H1 (cell line): ENCODE measurements at regions not wholly inside any gene's neighbourhood (a gene's known extent, or its start where the extent isn't known, plus 50 kb on each side); places are given as distances from the start of the nearest gene placed in this dataset.

Experiments used
- ATF3 ChIP-seq: IDR thresholded peaks from 2 replicates; pipeline ENCODE4 v1.6.1; 2011; ENCODE audit warnings: low read depth, mild to moderate bottlenecking, low read length; ENCODE audit not compliant: insufficient read depth
- CTCF ChIP-seq, 3 experiments: IDR thresholded peaks; 1 replicate in 2 of 3; 2 replicates in 1 of 3; pipeline versions ENCODE4 v1.5.1 to v1.6.1; 2011; ENCODE audit warnings: low read length in 3 of 3, mild to moderate bottlenecking in 3 of 3, inconsistent platforms in 2 of 3, low read depth in 1 of 3, moderate library complexity in 1 of 3; ENCODE audit not compliant: insufficient read depth in 1 of 3; ENCODE audit errors: control extremely low read depth in 1 of 3
- EGR1 ChIP-seq: IDR thresholded peaks from 2 replicates; pipeline ENCODE4 v1.6.1; 2011; ENCODE audit warnings: low read depth, low read length, borderline replicate concordance
- EP300 ChIP-seq, 2 experiments: IDR thresholded peaks; 1 replicate in 1 of 2; 2 replicates in 1 of 2; pipeline ENCODE4 v1.6.1; 2011 to 2012; ENCODE audit warnings: low read depth in 2 of 2, low read length in 2 of 2, mild to moderate bottlenecking in 2 of 2, borderline replicate concordance in 1 of 2, inconsistent platforms in 1 of 2, moderate library complexity in 1 of 2
- EZH2 ChIP-seq: fragments of 200-600 bp; sonication (generic); IDR thresholded peaks from 2 replicates; pipeline ENCODE4 v1.7.1; 2012; ENCODE audit warnings: low read depth, mild to moderate bottlenecking, moderate library complexity, low read length, inconsistent platforms; ENCODE audit not compliant: severe bottlenecking
- MAX ChIP-seq: IDR thresholded peaks from 2 replicates; pipeline ENCODE4 v1.6.1; 2012; ENCODE audit warnings: inconsistent platforms
- POLR2A ChIP-seq, 2 experiments: IDR thresholded peaks; 1 replicate in 1 of 2; 2 replicates in 1 of 2; pipeline ENCODE4 v1.6.1; 2011; ENCODE audit warnings: low read depth in 2 of 2, low read length in 2 of 2, mild to moderate bottlenecking in 2 of 2; ENCODE audit errors: control extremely low read depth in 1 of 2
- RBBP5 ChIP-seq: IDR thresholded peaks from 2 replicates; pipeline ENCODE4 v1.7.1; 2012; ENCODE audit warnings: low read depth, mild to moderate bottlenecking, inconsistent platforms, low read length, moderate library complexity, borderline replicate concordance
- SP2 ChIP-seq: IDR thresholded peaks from 2 replicates; pipeline ENCODE4 v1.6.1; 2012; ENCODE audit warnings: mild to moderate bottlenecking, low read length, inconsistent platforms
- TBP ChIP-seq: IDR thresholded peaks from 2 replicates; pipeline ENCODE4 v1.6.1; 2011; ENCODE audit warnings: low read depth, low read length, improper control_type of control experiment
- TF ChIP-seq, protein P1 (sequence below): IDR thresholded peaks from 2 replicates; pipeline ENCODE4 v1.6.1; 2012; ENCODE audit warnings: low read length, inconsistent platforms

GRCh38 chr3:26984416-26985390, 362.1 kb downstream of the LRRC3B start:
- TF ChIP-seq, protein P1, sequence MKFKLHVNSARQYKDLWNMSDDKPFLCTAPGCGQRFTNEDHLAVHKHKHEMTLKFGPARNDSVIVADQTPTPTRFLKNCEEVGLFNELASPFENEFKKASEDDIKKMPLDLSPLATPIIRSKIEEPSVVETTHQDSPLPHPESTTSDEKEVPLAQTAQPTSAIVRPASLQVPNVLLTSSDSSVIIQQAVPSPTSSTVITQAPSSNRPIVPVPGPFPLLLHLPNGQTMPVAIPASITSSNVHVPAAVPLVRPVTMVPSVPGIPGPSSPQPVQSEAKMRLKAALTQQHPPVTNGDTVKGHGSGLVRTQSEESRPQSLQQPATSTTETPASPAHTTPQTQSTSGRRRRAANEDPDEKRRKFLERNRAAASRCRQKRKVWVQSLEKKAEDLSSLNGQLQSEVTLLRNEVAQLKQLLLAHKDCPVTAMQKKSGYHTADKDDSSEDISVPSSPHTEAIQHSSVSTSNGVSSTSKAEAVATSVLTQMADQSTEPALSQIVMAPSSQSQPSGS, result no peak
- no peak for TF ChIP-seq POLR2A (IDR thresholded peaks at IDR 0.05; ENCODE audit: control extremely low read depth in 1 of 2, low read depth in 2 of 2, low read length in 2 of 2)
- no peak for TF ChIP-seq SP2
- no peak for TF ChIP-seq CTCF (IDR thresholded peaks at IDR 0.05; ENCODE audit: control extremely low read depth in 1 of 3, insufficient read depth in 1 of 3, low read depth in 1 of 3, low read length in 3 of 3)
- no peak for TF ChIP-seq EP300 (IDR thresholded peaks at IDR 0.05; ENCODE audit: borderline replicate concordance in 1 of 2, low read depth in 2 of 2, low read length in 2 of 2)
- TF ChIP-seq RBBP5, result no peak
- no peak for TF ChIP-seq MAX
- no peak for TF ChIP-seq EGR1
- no peak for TF ChIP-seq EZH2
- TF ChIP-seq ATF3, result no peak
- no peak for TF ChIP-seq TBP
